ENCODE measurements at regions not wholly inside any gene's neighbourhood (a gene's known extent, or its start where the extent isn't known, plus 50 kb on each side); places are given as distances from the start of the nearest gene placed in this dataset.

DNA sequence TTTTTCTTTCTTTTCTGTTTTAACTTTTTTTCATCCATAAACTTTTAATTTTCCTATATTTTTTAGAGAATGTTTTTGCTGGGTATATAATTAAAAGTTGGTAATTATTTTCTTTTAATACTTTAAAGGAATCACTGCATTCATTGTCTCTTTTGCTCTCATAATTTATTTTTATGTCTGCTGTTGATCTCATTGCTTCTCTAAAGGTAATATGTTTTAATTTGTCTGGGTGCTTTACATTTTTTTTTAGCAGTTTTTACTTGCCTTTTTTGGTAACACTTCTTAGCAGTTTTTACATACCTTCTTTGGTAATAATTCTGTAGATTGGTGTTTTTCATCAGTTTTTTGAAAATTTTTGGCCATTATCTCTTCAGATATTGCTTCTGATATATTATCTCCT lies 89.4 kb upstream of the BMAL1 start:
- no peak for TF ChIP-seq POLR2A (IDR thresholded peaks at IDR 0.05; ENCODE audit: low read depth, low read length)
- TF ChIP-seq, protein P1, sequence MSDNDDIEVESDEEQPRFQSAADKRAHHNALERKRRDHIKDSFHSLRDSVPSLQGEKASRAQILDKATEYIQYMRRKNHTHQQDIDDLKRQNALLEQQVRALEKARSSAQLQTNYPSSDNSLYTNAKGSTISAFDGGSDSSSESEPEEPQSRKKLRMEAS (IDR thresholded peaks at IDR 0.05; ENCODE audit: insufficient read depth, insufficient read length) = no peak

Measured in endothelial cell of umbilical vein (primary cell).